ENCODE measurements at regions not wholly inside any gene's neighbourhood (a gene's known extent, or its start where the extent isn't known, plus 50 kb on each side); places are given as distances from the start of the nearest gene placed in this dataset.

DNA sequence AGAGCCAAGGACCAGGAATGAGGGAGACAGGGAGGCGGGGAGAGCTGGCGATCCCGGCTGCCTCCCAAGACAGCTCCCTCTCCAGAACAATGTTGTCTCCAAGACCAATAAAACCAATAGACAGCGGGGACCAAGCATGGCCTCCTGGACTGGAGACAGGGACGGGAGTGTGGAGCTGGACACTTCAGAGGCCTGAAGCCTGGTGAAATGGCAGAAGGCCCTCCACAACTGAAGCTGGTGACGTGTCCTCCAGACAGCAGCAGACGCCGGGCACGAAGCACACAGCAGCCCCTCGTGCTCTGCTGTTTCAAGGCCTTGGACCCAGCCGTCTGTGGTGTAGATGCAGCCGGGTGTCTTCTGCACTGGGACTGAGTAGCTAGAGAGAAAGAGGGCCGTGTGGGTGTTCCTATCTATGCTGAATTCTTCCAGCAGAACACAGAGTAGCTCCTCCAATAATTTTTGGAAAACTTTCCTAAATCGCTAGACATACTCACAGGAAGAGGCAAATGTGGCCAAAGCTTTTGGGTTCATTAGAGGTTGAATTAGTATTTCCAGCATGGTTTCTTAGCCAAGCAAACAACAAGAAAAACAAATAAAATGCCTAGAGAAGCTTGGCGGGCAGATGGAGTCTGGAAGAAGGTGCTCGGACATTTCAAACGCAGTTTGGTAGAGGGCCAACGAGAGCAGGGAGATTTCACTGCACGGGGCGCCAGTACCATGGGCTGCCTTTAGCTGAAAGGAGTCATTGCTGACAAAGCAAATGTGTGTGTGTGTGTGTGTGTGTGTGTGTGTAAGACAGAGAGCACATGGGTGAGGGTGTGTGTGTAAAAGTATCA, 570.4 kb downstream of the TCERG1L start:
- no peak overlapping the region for H3K56ac ChIP-seq (ENCODE audit: insufficient read length, low read depth, low read length)
- H4K91ac ChIP-seq (ENCODE audit: insufficient read length, low read depth, low read length) = no peak overlapping the region
- no peak overlapping the region for H3K27ac ChIP-seq (ENCODE audit: insufficient read length, low read depth, low read length)
- H3K18ac ChIP-seq (ENCODE audit: insufficient read length, low read depth, low read length) = no peak overlapping the region
- no peak overlapping the region for H3K4me3 Mint-ChIP-seq
- no peaks in the 10 kb centered on the region for H3K79me1 ChIP-seq (ENCODE audit: insufficient read depth, low read depth, low read length, poor library complexity, severe bottlenecking)
- H2AK5ac ChIP-seq (ENCODE audit: insufficient read length, low read length) = no peak overlapping the region
- H2AFZ ChIP-seq (ENCODE audit: low read length) = no peak overlapping the region
- H2BK120ac ChIP-seq (ENCODE audit: low read depth, low read length, poor library complexity, severe bottlenecking) = no peak overlapping the region
- no peak overlapping the region for H2BK20ac ChIP-seq (ENCODE audit: low read depth, low read length, poor library complexity, severe bottlenecking)
- TF ChIP-seq, protein P1, sequence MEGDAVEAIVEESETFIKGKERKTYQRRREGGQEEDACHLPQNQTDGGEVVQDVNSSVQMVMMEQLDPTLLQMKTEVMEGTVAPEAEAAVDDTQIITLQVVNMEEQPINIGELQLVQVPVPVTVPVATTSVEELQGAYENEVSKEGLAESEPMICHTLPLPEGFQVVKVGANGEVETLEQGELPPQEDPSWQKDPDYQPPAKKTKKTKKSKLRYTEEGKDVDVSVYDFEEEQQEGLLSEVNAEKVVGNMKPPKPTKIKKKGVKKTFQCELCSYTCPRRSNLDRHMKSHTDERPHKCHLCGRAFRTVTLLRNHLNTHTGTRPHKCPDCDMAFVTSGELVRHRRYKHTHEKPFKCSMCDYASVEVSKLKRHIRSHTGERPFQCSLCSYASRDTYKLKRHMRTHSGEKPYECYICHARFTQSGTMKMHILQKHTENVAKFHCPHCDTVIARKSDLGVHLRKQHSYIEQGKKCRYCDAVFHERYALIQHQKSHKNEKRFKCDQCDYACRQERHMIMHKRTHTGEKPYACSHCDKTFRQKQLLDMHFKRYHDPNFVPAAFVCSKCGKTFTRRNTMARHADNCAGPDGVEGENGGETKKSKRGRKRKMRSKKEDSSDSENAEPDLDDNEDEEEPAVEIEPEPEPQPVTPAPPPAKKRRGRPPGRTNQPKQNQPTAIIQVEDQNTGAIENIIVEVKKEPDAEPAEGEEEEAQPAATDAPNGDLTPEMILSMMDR (conservative IDR thresholded peaks at IDR 0.05) = no peak
- DNase-seq = no peak
- H3K27ac Mint-ChIP-seq = no peak overlapping the region
- no CpG with 5 or more reads among the region's 20 CpGs for WGBS (ENCODE audit: extremely low coverage, insufficient read length, low lambda C conversion rate)
- peaks cover 22 to 38% of the 10 kb centered on the region in 2 experiments for H3K4me1 Mint-ChIP-seq
- H3K9ac ChIP-seq (ENCODE audit: extremely low read depth, insufficient read length, low read length) = no peak overlapping the region
- H3K4ac ChIP-seq (ENCODE audit: low read depth, low read length) = no peak overlapping the region
- H3K14ac ChIP-seq (ENCODE audit: insufficient read depth, low read length) = no peak overlapping the region
- peaks cover 10% of the 10 kb centered on the region for H3K27me3 Mint-ChIP-seq (ENCODE audit: low read depth)
- H3K4me2 ChIP-seq (ENCODE audit: insufficient read depth, insufficient read length, low read length) = no peak overlapping the region
- no peak overlapping the region for H3T11ph ChIP-seq (ENCODE audit: low read length)
- no peaks in the 10 kb centered on the region; a peak in 2 of 5 replicates for H3K9me3 Mint-ChIP-seq
- H2BK12ac ChIP-seq (ENCODE audit: insufficient read length, low read depth, low read length) = no peak overlapping the region
- no peak overlapping the region for H4K5ac ChIP-seq (ENCODE audit: insufficient read length, low read depth, low read length)
- no peaks in the 10 kb centered on the region for H3K9me3 ChIP-seq (ENCODE audit: control insufficient read depth, low read depth, low read length)
- peaks cover 7% of the 10 kb centered on the region; the same call in 1 of the 2 replicates for H3K4me1 ChIP-seq (ENCODE audit: insufficient read depth, low read length)
- no peaks in the 10 kb centered on the region for H3K79me2 ChIP-seq (ENCODE audit: insufficient read depth, low read length)
- H3K23me2 ChIP-seq (ENCODE audit: insufficient read length, low read depth, low read length, poor library complexity, severe bottlenecking) = no peaks in the 10 kb centered on the region
- no peak overlapping the region for H2BK15ac ChIP-seq (ENCODE audit: low read depth, low read length)
- no peaks in the 10 kb centered on the region for H4K20me1 ChIP-seq (ENCODE audit: control insufficient read depth, insufficient read depth, insufficient read length)
- no peak overlapping the region for H3K23ac ChIP-seq (ENCODE audit: insufficient read length, low read depth, low read length)
- no peaks in the 10 kb centered on the region for H3K36me3 Mint-ChIP-seq (ENCODE audit: insufficient read depth in 1 of 3, low read depth in 3 of 3)
- H4K8ac ChIP-seq (replicated peaks; ENCODE audit: insufficient read length, low read depth, low read length) = no peak overlapping the region
- no peak overlapping the region for H2BK5ac ChIP-seq (ENCODE audit: insufficient read length, low read length)
- no peaks in the 10 kb centered on the region for H3K27me3 ChIP-seq (ENCODE audit: insufficient read depth, low read length)

Data from H9 (cell line).